Left ventricle myocardium inferior (tissue), 1 donor: ENCODE measurements at regions not wholly inside any gene's neighbourhood (a gene's known extent, or its start where the extent isn't known, plus 50 kb on each side); places are given as distances from the start of the nearest gene placed in this dataset.

Experiments
- DNase-seq: peaks from one replicate; pipeline ENCODE4 v3.0.0-alpha.2; 2020
- H3K27ac ChIP-seq: fragments of 200-600 bp; replicated peaks from 2 replicates; pipeline ENCODE4 v1.8.0; 2021
- H3K27me3 ChIP-seq: fragments of 200-600 bp; 2 replicates; pipeline ENCODE4 v1.8.0; 2021; ENCODE audit warnings: low read depth
- H3K36me3 ChIP-seq: fragments of 200-600 bp; 2 replicates; pipeline ENCODE4 v1.8.0; 2021
- H3K4me1 ChIP-seq: fragments of 200-600 bp; 2 replicates; pipeline ENCODE4 v1.8.0; 2021
- H3K4me3 ChIP-seq: fragments of 200-600 bp; 2 replicates; pipeline ENCODE4 v1.8.0; 2021; ENCODE audit warnings: mild to moderate bottlenecking, moderate library complexity
- H3K9me3 ChIP-seq: fragments of 200-600 bp; replicated peaks from 2 replicates; pipeline ENCODE4 v1.8.0; 2021
- CTCF ChIP-seq: fragments of 200-600 bp; IDR thresholded peaks from 2 replicates; pipeline ENCODE4 v1.8.0; 2021; ENCODE audit warnings: antibody characterized with exemption, mild to moderate bottlenecking, borderline replicate concordance
- intact Hi-C: fragments of 100-400 bp; cut with micrococcal nuclease; formaldehyde crosslinking; loops from one replicate; pipeline ENCODE4 v1.11.0; 2022
- donor health status: DM: no; HTN: yes; CAD: no; lungs with severe emphysema.

- intact Hi-C loops, result no loop called here
- no peak for DNase-seq
- no peaks in the 10 kb centered on the region for H3K27me3 ChIP-seq
- no peak overlapping the region for H3K27ac ChIP-seq
- no peak overlapping the region for H3K4me3 ChIP-seq
- no peaks in the 10 kb centered on the region for H3K4me1 ChIP-seq
- H3K36me3 ChIP-seq, result no peaks in the 10 kb centered on the region
- H3K9me3 ChIP-seq, result peaks cover 5% of the 10 kb centered on the region
- TF ChIP-seq CTCF, result no peak
These were observed 764.8 kb upstream of the LRFN5 start for GRCh38 chr14:40841886-40842285.

DNA sequence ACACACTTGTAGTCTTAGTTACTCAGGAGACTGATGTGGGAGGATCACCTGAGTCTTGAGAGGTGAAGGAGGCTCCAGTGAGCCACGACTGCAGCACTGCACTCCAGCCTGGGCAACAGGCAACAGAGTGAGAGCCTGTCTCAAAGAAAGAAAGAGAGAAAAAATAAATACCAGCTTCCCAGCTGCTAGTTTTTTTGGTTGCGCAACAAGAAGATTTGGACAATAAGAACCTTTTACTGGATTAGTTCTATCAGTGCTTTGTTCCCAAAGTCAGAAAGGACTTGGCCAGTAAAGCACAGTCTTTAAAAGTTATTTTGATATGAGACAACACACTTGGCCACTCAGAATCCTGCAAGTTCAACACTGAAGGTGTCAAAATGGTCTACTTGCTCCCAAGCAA is 768.1 kb upstream of the LRFN5 start:
- Histone ChIP-seq H3K4me1 (no peaks in the 10 kb centered on the region), H3K27ac (no peak overlapping the region), H3K36me3 (no peaks in the 10 kb centered on the region), H3K27me3 (no peaks in the 10 kb centered on the region), H3K4me3 (no peak overlapping the region), H3K9me3 (peaks cover 14% of the 10 kb centered on the region)
- TF ChIP-seq CTCF, result no peak
- intact Hi-C loops, result no loop called here
- no peak for DNase-seq

- H3K4me3 ChIP-seq, result no peak overlapping the region
- H3K27ac ChIP-seq, result no peak overlapping the region
- H3K4me1 ChIP-seq, result no peaks in the 10 kb centered on the region
- no peak for TF ChIP-seq CTCF
- no peaks in the 10 kb centered on the region for H3K27me3 ChIP-seq
- no peaks in the 10 kb centered on the region for H3K36me3 ChIP-seq
- H3K9me3 ChIP-seq, result peaks cover 14% of the 10 kb centered on the region
- intact Hi-C loops, result no loop called here
- DNase-seq, result no peak
These were observed 800.2 kb upstream of the LRFN5 start for GRCh38 chr14:40806471-40806870.

DNA sequence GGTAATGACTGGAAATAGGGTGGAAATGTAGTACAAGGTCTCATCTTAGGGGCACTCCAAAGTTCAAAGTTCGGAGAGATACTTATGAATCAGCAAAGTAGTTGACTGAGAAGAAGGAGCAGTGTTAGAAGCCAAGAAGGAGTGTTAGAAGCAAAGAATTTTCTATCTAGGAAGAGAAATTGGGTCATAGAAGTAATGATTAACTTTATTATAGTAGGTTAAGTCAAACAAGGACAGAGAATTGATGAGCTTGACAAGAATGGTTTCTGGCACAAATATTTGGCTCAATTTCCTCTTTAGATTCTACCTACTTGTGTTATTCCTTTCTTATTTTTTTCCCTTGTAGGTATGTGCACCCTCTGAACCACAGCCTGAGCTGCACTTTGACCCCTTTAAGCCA is 810.5 kb upstream of the LRFN5 start:
- Histone ChIP-seq H3K9me3 (peaks cover 7% of the 10 kb centered on the region), H3K4me3 (no peak overlapping the region), H3K27ac (no peak overlapping the region), H3K4me1 (no peaks in the 10 kb centered on the region), H3K27me3 (no peaks in the 10 kb centered on the region), H3K36me3 (no peaks in the 10 kb centered on the region)
- DNase-seq, result no peak
- TF ChIP-seq CTCF, result no peak
- intact Hi-C loops, result no loop called here

- H3K36me3 ChIP-seq, result no peaks in the 10 kb centered on the region
- H3K4me1 ChIP-seq, result no peaks in the 10 kb centered on the region
- no peak for TF ChIP-seq CTCF
- DNase-seq, result no peak
- H3K27ac ChIP-seq, result no peak overlapping the region
- H3K9me3 ChIP-seq, result peaks cover 16% of the 10 kb centered on the region
- intact Hi-C loops, result no loop called here
- no peaks in the 10 kb centered on the region for H3K27me3 ChIP-seq
- no peak overlapping the region for H3K4me3 ChIP-seq
These were observed 821.8 kb upstream of the LRFN5 start for GRCh38 chr14:40784860-40785259.

- no peaks in the 10 kb centered on the region for H3K4me1 ChIP-seq
- H3K36me3 ChIP-seq, result no peaks in the 10 kb centered on the region
- H3K4me3 ChIP-seq, result no peak overlapping the region
- DNase-seq, result no peak
- TF ChIP-seq CTCF, result no peak
- H3K9me3 ChIP-seq, result no peaks in the 10 kb centered on the region
- intact Hi-C loops, result no loop called here
- no peaks in the 10 kb centered on the region for H3K27me3 ChIP-seq
- H3K27ac ChIP-seq, result no peak overlapping the region
These were observed 844.0 kb upstream of the LRFN5 start for GRCh38 chr14:40762685-40763084.
